NCI-H446 treated with DMSO at 0.1 percent for 48 hours (cell line): ENCODE measurements at regions not wholly inside any gene's neighbourhood (a gene's known extent, or its start where the extent isn't known, plus 50 kb on each side); places are given as distances from the start of the nearest gene placed in this dataset.

Experiments used
- DNase-seq: peaks from one replicate; lab custom pipeline; 2025; lab: John Stamatoyannopoulos, UW

DNA sequence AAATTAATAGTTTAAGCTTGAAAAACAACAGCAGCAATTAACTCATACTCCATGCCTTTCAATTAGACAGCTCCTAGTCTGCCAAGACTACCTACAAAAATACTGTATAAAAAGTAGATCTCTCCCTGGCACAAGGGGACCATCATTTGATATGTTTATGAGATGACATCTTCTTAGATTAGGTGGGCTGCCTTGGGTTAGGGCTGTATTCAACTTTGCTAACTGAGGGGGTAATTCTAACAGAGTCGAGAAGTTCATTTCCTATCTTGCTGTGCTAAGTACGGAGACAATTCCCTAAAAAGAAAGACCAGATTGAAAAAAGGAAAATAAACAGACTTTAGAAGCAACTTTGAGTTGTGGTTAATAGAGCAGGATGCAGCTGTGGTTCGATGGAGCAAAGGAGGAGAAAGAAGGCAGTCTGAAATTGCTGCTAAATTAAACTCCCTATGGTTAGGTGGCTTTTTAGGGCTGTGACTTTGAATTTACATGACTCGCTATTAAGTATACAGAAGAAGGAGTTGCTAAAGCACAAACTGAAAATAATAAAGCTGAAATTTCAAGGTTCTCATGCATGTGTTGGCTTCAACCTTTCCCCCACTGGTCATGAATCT, 75.4 kb downstream of the CDC7 start:
- DNase-seq = no peak

DNA sequence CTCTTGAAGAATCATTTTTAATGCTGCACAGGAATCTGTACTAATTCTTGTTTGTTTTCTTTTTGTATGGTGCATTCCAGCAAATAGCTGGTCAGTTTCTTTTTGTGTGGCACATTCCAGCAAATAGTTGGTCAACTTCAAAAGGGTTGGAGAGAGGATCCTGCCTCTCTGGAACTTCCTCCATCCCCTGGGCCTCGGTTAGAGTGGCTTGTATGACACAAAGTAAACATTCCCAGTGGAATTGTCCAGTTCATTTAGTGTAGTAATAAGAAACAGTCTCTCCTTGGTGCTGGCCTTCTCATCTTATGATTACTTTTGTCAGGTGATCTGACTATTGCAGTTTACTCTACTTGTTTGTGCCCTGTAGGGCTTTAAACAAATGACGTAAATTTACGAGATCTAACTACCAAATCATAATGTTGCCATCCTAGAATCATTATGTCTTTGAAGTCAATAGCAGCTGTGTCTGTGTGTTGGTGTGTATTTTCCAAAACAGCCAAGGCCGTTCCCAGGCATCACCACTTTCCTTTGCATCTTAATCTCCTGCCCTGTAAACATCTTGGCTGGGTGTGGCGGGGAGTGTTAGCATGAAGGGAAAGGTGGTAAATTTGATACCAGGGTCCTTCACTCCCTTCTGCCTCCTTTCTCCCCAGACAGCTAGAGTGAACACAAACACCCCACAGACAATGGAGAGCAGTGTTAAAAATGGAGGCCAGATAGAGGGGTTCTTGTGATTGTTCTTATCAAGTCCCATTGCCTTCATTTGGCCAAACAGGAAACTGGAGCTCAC, 77.9 kb downstream of the CDC7 start:
- DNase-seq = no peak

DNA sequence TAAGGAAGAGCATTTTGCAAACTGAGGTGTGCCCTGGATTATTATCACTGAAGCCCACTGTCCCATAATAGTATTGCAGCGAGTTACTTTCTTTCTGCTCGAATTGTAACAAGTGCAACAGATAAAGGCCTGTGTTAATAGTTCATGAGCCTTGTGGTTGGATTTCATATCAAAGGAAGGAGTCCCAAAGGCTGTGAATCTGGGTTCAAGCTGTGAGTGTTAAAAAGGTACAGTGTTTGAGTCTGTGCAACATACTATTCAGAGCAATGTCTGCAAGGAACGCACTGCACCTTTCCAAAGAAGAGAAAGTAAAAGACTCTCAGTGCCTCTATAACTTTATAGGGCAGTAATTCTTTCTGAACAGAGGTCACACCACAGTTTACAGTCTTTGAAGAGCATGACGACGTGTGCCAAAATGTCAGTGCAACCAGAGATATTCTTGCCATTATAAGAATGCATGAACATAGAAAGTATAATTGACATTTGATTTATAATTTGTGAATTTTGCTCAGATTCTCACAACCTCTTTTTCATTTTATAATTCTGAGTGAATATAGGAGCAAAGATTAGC, 79.1 kb downstream of the CDC7 start:
- DNase-seq = no peak

DNA sequence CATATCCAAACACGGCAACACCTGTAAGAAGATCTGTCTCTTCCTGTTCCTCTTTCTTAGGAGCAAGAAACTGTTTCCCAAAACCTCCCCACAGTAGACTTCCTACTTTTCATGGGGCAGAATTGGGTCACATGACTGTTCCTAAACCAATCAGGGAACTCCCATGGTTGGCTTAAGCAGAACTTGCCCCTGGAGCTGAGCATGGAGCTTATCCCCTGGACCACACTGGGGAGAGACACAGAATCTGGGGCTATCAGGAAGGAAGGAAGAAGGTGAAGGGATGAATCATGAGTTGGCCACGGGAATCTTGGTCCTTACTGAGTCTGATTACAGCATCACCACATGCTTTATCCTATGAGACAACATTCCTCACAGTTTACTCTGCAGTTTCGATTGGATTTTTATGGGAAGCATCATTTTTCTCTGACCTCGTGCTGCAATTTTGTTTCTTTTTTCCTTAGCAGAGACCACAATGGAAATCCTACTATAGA, 81.8 kb downstream of the CDC7 start:
- no peak for DNase-seq

DNA sequence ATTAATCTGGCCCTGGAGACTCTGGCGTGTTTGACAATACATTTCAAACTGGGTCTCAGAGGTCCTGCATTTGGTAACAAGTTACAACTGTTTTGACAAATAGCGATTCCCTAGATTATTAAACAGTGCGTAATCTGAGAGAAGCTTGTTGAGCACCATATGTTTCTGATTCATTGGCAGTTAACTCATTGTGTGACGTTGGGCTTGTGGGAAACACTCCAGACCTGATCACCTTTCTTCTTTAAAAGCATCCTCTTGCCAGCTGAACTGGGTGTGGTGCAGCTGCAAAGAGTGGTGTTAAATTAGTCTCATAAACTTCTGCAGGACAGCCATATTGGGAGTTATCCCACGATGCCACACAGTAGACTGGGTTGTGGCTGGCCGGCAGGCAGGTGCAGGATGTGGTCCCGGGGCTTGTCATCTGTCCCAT, 82.7 kb downstream of the CDC7 start:
- DNase-seq = no peak

DNA sequence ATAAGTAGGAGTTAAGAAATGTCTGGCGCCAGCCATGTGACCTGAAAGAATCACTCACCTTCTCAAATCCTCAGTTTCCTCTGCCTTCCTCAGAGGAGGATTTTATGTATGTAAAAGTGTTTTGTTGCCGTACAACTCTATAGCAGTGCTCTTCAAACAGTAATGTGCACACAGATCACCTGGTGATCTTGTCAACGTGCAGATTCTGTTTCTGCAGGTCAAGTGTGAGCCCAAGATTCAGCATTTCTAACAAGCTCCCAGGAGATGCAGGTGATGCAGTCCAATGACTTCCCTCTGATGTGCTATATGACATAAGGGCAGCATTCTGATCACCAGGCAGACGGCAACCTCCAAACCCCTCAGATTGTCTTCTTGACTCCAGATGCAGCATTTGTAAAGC, 83.7 kb downstream of the CDC7 start:
- no peak for DNase-seq

DNA sequence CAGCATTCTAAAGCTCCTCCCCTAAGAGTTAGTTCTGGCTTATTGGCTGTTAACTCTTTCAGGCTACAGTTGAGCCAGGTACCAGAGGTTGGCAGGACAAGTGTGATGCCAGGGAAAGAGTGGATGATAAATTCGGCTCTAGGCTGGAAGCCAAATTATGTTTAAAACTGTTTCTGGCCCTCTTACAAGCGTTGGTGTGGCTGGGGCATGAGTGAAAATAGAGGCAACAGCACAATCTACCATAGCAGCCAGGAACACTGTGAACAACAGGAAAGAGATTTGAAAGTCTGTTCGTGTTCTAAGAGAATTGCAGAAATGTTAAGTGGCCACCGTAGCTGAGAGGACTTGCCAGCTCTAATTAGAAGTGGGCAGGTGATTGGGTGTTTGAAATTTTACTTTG, 84.2 kb downstream of the CDC7 start:
- DNase-seq = no peak

DNA sequence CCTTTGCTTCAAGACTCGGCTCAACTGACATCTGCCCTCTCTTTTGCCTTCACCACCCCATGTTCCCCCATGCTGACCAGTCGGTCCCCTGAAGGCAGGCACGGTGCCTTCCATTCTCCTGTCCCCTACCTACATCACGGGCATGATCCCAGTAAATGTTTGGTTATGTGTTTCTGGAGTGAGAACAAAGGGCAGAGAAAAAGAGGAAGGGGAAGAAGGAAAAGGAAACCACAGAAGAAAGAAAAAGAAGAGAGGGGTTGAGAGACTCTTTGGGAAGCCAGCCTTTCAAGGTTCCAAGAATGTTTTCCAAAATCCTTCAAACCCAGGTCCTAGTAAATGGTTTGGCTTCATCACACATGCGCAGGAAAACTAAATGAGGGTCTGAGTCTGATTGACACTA, 84.9 kb downstream of the CDC7 start:
- no peak for DNase-seq

DNA sequence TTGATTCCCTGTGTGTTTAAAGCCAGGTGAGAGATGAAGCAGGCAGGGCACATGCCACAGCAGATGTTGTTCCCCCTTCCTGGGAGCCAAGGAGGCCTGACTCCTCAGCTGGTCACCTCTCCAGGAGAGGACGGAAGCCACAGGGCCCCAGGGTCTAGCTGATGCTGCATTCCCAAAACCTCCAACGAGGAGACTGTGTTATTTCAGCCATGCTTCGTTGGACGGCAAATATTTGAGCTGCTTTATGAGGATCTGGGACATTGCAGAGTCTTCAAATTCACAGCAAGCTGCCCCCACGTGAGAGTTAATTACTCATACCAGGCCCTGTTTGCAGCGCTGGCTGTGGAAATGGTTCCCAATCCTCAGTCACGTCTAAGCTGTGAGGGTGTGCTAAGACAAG, 85.3 kb downstream of the CDC7 start:
- no peak for DNase-seq

DNA sequence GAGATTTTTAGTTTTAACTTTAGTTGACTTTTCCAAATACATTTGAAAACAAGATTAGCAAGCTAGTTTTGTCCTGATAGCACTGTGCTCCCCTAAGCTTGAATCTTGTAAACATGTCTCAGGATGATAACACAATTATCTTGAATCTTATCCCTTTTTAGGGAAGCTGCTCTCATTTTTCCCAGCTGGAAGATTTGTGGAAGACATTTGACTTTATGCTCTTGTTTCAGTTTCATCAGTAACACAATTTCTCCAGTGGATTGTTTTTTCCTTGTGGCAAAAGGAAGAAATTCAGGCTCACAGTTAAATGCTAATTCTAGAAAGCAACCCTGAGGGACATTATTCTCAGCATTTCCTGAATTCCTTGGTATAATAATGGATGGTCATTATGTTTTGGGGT, 88.8 kb downstream of the CDC7 start:
- DNase-seq = no peak

DNA sequence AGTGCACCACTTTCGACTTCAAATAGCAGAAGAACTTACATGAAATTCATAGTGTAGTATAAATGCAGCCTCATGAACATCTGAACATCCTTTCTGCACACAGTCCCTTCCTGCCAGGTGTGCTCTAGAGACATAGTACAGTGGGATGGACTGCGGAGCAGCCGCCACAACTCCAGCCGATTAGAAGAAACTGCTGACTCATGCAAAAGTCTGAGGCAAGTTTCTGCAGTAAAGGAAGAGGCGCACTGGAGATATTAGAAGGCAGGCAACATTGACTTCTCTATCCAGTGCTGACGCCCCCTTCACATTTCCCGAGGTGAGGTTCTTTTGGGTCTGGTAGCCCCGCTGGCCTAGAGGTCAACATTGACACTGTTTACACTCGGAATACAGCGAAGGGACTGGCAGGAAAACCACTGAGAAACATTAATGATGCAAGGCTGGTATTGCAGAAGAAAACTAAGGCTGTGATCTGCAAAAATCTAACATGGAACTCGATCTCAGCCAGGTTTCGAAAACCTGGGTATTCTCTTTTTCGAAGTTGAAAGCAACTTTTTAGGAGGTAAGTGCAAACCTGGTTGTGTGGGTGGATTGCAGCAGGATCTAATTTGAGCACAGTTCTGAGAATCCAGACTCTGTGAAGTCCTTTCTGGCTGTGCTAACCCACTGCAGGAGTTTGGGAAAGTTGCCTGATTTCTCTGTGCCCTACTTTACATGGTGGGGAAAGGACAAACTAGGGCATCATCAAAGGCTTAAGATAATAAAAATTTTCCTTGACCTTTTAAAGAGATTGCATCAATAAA, 90.7 kb downstream of the CDC7 start:
- DNase-seq = no peak

DNA sequence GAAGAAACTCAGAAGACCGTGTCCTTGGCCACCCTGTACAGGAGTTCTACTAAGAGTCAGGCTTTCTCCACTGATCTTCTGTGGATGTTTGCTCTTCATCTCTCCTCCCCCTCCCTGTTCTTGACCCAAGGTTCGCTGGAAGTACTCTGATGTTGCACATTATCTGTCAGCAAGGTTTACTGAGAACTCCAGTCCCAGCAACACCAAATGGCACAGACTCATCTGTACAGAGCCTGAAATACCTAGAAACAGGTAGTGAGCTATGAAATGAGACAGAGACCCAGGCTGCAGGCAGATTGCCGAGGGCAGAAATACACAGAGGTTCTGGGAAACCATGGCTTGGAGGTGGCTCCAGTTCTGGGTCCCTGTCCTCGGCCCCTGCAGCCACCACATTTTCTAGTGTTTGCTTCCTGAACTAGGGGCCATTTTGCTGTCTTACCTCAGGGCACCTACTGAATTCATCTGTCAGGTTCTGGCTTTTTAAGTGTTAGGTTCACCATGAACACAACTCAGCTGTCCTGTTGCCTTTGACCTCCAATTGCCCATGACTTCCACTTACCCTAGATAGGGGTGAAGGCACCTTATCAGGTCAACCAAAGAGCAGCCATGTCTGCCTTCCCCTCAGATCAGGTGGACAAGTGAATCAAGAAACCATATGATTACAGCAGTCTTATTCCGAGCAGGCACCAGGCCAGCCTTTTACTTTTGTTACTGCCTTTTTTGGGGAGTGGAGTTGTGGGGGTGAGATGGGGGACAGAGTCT, 92.2 kb downstream of the CDC7 start:
- no peak for DNase-seq

DNA sequence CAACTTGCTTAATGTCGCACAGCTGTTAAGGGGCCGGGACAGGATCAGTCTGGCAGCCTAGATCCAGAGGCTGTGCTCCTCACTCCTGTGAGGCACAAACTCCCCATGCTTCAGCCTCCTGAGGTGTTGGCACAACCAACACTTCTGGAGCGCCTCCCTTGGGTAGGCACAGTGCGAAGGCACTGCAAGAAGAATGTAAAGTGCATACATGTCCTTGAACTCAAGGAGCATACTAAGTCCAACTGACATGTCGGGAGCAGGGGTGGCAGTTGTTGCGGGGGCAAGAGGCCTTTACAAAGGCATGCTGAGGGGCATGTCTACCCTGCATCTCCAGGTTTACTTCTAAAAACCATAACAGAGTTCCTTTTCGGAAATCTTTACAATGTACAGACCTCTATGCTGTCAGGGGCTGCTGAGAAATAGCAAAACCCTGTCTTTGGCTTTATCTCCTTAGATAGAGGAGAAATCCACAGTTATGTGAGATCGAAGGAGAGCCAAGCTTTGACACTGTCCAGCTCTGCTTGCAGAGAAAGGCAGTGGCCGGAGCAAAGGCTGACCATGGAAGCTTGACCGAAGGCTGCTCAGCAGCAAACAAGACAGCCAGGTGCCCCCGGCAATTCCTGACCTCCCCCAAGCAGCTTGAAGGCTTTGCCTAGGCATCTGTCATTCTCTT, 93.9 kb downstream of the CDC7 start:
- DNase-seq = no peak

DNA sequence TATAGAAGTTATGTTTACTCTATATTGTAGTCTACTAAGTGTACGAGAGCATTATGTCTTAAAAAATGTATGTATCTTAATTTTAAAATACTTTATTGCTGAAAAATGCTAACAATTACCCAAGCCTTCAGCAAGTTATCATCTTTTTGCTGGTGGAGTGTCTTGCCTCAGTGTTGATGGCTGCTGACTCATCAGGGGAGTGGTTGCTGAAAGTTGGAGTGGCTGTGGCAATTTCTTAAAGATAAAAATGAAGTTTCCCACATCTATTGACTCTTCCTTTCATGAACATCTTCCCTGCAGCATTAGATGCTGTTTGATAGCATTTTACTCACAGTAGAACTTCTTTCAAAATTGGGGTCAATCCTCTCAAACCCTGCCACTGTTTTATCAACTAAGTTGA, 95.8 kb downstream of the CDC7 start:
- no peak for DNase-seq

DNA sequence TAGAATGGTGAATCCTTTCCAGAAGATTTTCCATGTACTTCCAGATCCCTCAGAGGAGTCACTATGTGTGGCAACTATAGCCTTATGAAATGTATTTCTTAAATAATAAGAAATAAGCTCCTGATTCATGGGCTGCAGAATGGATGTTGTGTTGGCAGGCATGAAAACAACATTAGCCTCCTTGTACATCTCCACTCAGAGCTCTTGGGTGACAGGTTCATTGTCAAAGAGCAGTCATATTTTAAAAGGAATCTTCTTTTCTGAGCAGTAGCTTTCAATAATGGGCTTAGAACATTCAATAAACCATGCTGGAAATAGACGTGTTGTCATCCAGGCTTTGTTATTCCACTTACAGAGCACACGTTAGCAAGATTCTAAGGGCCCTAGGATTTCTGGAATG, 96.6 kb downstream of the CDC7 start:
- no peak for DNase-seq

DNA sequence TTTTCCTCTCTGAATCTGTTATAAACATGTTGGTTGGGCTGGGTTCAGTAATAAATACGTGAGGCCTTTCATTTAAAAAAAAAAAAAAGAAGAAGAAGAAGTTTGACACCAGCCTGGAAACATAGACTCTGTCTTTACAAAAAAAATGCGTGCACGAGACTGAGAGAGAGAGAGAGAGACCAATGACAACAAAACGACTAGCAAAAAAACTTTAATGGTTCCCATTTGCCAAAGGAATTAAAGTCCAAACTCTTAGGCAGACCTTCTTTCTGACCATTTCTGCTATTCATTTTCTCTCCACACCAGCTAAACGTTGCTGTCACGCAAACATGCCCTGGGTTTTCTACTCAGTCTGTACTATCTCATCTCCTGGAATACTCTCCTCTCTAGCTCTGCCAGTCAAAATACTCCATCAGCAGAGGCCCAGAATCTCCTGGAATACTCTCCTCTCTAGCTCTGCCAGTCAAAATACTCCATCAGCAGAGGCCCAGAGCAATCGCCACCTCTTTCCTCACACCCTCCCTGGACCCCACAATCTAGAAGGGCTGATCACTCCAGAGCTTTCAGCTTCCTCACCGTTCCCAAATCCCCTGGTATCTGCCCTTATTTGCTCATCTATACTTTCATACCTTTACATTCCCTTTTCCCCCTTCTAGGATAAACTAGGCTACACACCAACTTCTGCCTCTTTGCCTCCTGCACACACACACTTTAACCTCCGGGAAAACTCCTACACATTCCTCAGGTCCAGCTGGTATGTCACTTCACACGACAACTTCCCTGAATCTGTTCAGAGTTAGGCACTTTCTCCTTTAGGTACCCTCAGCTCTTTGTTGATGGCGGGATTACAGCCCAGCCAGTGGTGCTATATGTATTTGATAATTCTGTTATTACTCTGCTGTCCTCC, 100.0 kb downstream of the CDC7 start:
- DNase-seq = no peak

DNA sequence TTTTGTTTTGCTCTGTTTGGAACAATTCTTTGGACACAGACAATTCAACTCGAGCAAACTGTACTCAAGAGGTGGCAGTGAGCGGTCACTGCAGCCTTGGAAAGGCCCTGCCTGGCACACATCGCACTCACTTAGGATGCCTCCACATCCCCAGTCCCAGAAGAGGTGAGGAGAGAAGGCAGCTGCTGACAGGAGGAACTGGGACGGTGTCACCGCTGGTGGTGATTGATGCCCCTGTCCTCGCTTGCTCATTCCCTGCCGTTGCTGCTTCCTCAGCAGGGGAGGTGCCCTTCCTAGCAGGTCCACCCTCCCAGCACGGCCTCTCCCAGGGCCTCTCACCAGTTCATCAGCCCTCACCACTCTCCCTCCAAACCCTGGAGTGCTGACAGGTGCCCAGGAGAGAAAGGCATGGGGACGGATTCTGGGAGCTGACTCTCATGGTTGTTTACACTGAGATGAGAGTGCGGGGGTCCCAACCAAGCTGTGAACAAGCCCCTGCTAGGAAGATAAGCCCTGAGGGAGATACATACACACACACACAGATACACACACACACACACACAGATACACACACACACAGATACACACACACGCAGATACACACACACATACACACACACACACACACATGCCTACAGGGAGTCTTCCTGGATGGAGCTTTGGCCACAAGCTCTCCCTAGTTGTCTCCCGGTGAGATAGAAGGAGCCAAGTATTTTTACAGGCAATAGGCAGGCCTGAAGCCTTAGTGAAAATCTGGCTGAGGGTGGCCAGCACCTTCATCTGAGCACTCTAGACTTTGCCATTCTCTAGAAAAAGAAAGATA, 101.1 kb downstream of the CDC7 start:
- no peak for DNase-seq

DNA sequence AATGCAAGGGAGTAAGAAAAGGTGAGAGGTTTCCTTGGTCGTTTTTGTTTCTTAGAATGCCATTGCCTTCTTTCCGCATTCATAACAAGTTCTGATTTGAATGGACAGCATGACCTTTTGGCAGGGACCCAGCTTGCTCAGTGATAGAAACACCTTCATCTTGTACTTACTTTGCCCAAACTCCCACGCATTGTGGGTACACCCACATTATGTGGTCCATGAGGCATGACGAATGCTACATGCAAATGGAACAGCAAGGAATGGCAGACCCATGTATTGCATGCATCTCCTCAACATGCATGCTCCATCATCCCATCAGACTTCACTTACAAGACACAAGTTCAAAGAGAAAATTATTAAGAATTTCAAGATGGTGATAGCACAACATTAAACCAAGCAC, 102.8 kb downstream of the CDC7 start:
- no peak for DNase-seq

DNA sequence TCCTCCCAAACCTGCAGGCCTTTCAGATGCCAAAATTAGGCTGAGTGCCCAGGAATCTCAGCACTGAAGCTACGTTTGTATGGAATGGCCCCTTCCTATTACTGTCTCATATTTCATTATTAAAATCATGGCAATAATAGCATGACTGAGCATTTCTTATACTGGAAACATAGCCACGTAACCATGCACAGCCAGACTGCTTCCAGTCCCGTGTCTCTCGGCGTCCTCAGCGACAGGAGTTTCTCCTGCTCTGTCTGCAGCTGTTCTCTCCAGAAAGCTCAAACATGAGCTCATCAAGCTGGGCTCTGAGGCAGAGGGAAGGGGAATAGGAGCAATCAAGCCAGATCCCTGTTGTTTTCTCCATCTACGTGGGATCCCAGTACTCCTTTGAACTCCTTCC, 104.0 kb downstream of the CDC7 start:
- DNase-seq = no peak
